Mesendoderm (in vitro differentiated cells): ENCODE measurements at regions not wholly inside any gene's neighbourhood (a gene's known extent, or its start where the extent isn't known, plus 50 kb on each side); places are given as distances from the start of the nearest gene placed in this dataset.
"Not testable (repeated sequence)": the region's sequence is repeated elsewhere in the genome, so short reads cannot be mapped to it uniquely, and the experiment has no call there.

Source experiments
- DNase-seq: peaks from one replicate; pipeline ENCODE4 v3.0.0; 2013
- H2AK5ac ChIP-seq: 2 replicates; pipeline ENCODE4 v1.6.1; 2013; ENCODE audit warnings: low read length, inconsistent platforms
- H2BK120ac ChIP-seq: 2 replicates; pipeline ENCODE4 v1.6.1; 2013; ENCODE audit warnings: low read depth, mild to moderate bottlenecking, low read length, moderate library complexity, mixed read lengths
- H2BK15ac ChIP-seq: replicated peaks from 2 replicates; pipeline ENCODE4 v1.6.1; 2013; ENCODE audit warnings: low read depth, mild to moderate bottlenecking, moderate library complexity
- H2BK5ac ChIP-seq: 2 replicates; pipeline ENCODE4 v1.6.1; 2013; ENCODE audit warnings: low read length, inconsistent platforms
- H3K18ac ChIP-seq: 2 replicates; pipeline ENCODE4 v1.6.1; 2013; ENCODE audit warnings: mild to moderate bottlenecking, low read length, mixed read lengths
- H3K23ac ChIP-seq: one replicate; pipeline ENCODE4 v1.6.1; 2013; ENCODE audit warnings: low read length
- H3K27ac ChIP-seq: 2 replicates; pipeline ENCODE4 v1.5.1; 2013; ENCODE audit warnings: low read depth, mild to moderate bottlenecking, inconsistent platforms, low read length, moderate library complexity
- H3K27me3 ChIP-seq: 2 replicates; pipeline ENCODE4 v1.6.1; 2013; ENCODE audit warnings: low read length, control low read depth, mild to moderate bottlenecking, inconsistent platforms; ENCODE audit not compliant: insufficient read depth, poor library complexity
- H3K36me3 ChIP-seq: 2 replicates; pipeline ENCODE4 v1.6.1; 2013; ENCODE audit warnings: low read length, inconsistent platforms; ENCODE audit not compliant: control insufficient read depth, insufficient read depth
- H3K4ac ChIP-seq: one replicate; pipeline ENCODE4 v1.6.1; 2013; ENCODE audit warnings: low read depth, mild to moderate bottlenecking, low read length, moderate library complexity
- H3K4me1 ChIP-seq: 2 replicates; pipeline ENCODE4 v1.6.1; 2013; ENCODE audit warnings: low read depth, low read length, inconsistent platforms; ENCODE audit not compliant: control insufficient read depth
- H3K4me2 ChIP-seq: 2 replicates; pipeline ENCODE4 v1.6.1; 2013; ENCODE audit warnings: low read length
- H3K4me3 ChIP-seq: 2 replicates; pipeline ENCODE4 v1.5.1; 2013; ENCODE audit warnings: mild to moderate bottlenecking, low read length
- H3K56ac ChIP-seq: one replicate; pipeline ENCODE4 v1.6.1; 2013; ENCODE audit warnings: low read length
- H3K79me1 ChIP-seq: 2 replicates; pipeline ENCODE4 v1.6.1; 2013; ENCODE audit warnings: low read length, inconsistent platforms
- H3K79me2 ChIP-seq: 2 replicates; pipeline ENCODE4 v1.6.1; 2013; ENCODE audit warnings: mild to moderate bottlenecking, low read length; ENCODE audit not compliant: control insufficient read depth, insufficient read depth
- H3K9ac ChIP-seq: 2 replicates; pipeline ENCODE4 v1.6.1; 2013; ENCODE audit warnings: low read length, inconsistent platforms
- H4K5ac ChIP-seq: one replicate; pipeline ENCODE4 v1.6.1; 2013; ENCODE audit warnings: low read length
- H4K8ac ChIP-seq: one replicate; pipeline ENCODE4 v1.6.1; 2013; ENCODE audit warnings: low read depth, mild to moderate bottlenecking, control low read depth, low read length, moderate library complexity
- WGBS: extraction: QIAGEN DNeasy Blood & Tissue Kit; methylation state at CpG from one replicate; pipeline ENCODE4 v1.1.7; 2013; ENCODE audit warnings: low lambda C conversion rate, missing lambda C conversion rate; ENCODE audit not compliant: insufficient coverage; ENCODE audit errors: extremely low coverage; 5-methylcytosine and 5-hydroxymethylcytosine counted together

- Histone ChIP-seq H3K9ac (no peak overlapping the region), H3K4me1 (no peaks in the 10 kb centered on the region), H4K8ac (no peak overlapping the region), H3K23ac (no peak overlapping the region), H3K27ac (no peak overlapping the region), H2BK120ac (no peak overlapping the region), H4K5ac (no peak overlapping the region), H3K4ac (no peak overlapping the region), H3K36me3 (no peaks in the 10 kb centered on the region), H2BK15ac (no peak overlapping the region), H3K79me2 (no peaks in the 10 kb centered on the region), H3K4me3 (no peak overlapping the region), H3K79me1 (no peaks in the 10 kb centered on the region), H3K18ac (no peak overlapping the region), H2AK5ac (no peak overlapping the region), H3K56ac (no peak overlapping the region), H3K4me2 (no peak overlapping the region), H2BK5ac (no peak overlapping the region), H3K27me3 (no peaks in the 10 kb centered on the region)
- DNase-seq = no peak
- no CpG with 5 or more reads among the region's 7 CpGs for WGBS
Observed at GRCh38 chr20:46785958-46786357, 76.5 kb downstream of the SLC2A10 start.

DNA sequence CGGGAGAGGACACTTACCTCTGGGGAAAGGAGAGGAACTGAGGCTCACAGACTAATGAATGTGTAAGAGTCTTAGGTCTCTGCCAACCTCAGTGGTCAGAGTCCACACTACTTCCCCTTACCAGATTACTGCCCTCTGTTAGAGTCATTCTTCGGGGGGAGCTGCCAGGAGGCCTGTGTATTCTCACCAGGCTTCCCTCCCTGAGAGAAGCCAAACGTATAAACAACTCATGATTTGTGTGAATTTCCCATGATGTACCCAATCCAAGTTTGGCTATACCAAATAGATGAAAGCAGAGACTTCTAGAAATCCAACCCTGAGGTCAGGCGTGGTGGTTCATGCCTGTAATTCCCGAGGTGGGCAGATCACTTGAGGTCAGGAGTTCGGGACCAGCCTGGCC, 77.1 kb downstream of the SLC2A10 start:
- H2BK120ac ChIP-seq = no peak overlapping the region
- H3K9ac ChIP-seq = no peak overlapping the region
- H3K18ac ChIP-seq = no peak overlapping the region
- no peak overlapping the region for H3K56ac ChIP-seq
- H3K4me2 ChIP-seq = no peak overlapping the region
- H3K23ac ChIP-seq = no peak overlapping the region
- no peak overlapping the region for H4K5ac ChIP-seq
- no peaks in the 10 kb centered on the region for H3K79me1 ChIP-seq
- WGBS = no CpG with 5 or more reads among the region's 6 CpGs
- no peak overlapping the region for H3K4ac ChIP-seq
- no peak overlapping the region for H2BK15ac ChIP-seq
- no peak for DNase-seq
- H2AK5ac ChIP-seq = no peak overlapping the region
- no peaks in the 10 kb centered on the region for H3K4me1 ChIP-seq
- H3K27me3 ChIP-seq = no peaks in the 10 kb centered on the region
- H3K4me3 ChIP-seq = no peak overlapping the region
- H4K8ac ChIP-seq = no peak overlapping the region
- no peaks in the 10 kb centered on the region for H3K79me2 ChIP-seq
- H3K36me3 ChIP-seq = no peaks in the 10 kb centered on the region
- H3K27ac ChIP-seq = no peak overlapping the region
- no peak overlapping the region for H2BK5ac ChIP-seq

DNA sequence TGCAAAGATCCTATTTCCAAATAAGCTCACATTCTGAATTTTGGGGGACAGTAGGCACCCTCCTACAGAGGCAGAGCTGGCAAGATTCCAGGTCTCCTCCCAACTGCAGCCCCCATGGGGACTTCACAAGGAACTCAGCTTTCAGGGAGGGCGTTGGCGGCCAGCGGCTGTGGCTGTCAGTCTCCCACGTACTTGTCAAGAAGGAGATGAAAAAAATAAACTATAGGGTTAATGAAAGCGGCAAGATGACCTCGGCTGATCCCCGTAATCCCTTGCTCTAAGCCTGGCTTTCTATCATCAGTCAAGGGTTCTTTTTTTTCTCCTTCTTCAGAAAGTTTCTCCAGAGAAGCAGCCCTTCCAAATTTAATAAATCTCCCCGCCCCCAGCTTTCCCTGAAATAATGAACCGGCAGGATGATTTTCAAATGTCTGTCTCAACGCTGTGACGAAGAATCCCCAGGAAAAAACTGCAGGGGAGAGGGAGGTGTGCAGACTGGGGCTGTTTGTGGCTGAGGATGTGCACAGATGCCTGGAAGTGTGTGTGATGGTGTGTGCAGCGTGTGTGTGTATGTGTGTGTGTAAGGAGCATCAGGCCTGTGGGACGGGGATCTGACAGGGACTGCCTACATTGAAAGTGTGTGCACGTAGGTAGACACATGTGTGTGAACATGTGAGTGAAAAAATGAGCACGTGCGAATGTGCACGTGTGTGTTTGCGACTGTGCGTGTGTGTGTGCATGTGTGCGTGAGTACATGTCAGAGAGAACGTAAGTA, 78.7 kb downstream of the SLC2A10 start:
- WGBS = no CpG with 5 or more reads among the region's 21 CpGs
- no peaks in the 10 kb centered on the region for H3K79me1 ChIP-seq
- no peak overlapping the region for H2AK5ac ChIP-seq
- H3K27ac ChIP-seq = no peak overlapping the region
- no peak overlapping the region for H2BK120ac ChIP-seq
- no peak overlapping the region for H4K8ac ChIP-seq
- H3K56ac ChIP-seq = no peak overlapping the region
- no peak overlapping the region for H3K23ac ChIP-seq
- DNase-seq = no peak
- no peak overlapping the region for H2BK5ac ChIP-seq
- H3K4me2 ChIP-seq = no peak overlapping the region
- no peak overlapping the region for H2BK15ac ChIP-seq
- H3K18ac ChIP-seq = no peak overlapping the region
- no peak overlapping the region for H3K4ac ChIP-seq
- H3K9ac ChIP-seq = no peak overlapping the region
- no peaks in the 10 kb centered on the region for H3K27me3 ChIP-seq
- H3K36me3 ChIP-seq = no peaks in the 10 kb centered on the region
- no peaks in the 10 kb centered on the region for H3K79me2 ChIP-seq
- H3K4me3 ChIP-seq = no peak overlapping the region
- no peaks in the 10 kb centered on the region for H3K4me1 ChIP-seq
- no peak overlapping the region for H4K5ac ChIP-seq

- not testable (repeated sequence) for H3K4me1 ChIP-seq, H3K18ac ChIP-seq, H4K5ac ChIP-seq, H2BK120ac ChIP-seq, H3K56ac ChIP-seq, H3K4me2 ChIP-seq, H2BK5ac ChIP-seq, H3K79me1 ChIP-seq, H2AK5ac ChIP-seq, H3K36me3 ChIP-seq, H3K79me2 ChIP-seq, H3K27me3 ChIP-seq, H3K4me3 ChIP-seq, H3K4ac ChIP-seq, H3K23ac ChIP-seq, H2BK15ac ChIP-seq, DNase-seq, H4K8ac ChIP-seq, H3K27ac ChIP-seq, H3K9ac ChIP-seq
- no CpG with 5 or more reads among the region's 5 CpGs for WGBS
Observed at GRCh38 chr20:46788763-46789091, 79.3 kb downstream of the SLC2A10 start.

DNA sequence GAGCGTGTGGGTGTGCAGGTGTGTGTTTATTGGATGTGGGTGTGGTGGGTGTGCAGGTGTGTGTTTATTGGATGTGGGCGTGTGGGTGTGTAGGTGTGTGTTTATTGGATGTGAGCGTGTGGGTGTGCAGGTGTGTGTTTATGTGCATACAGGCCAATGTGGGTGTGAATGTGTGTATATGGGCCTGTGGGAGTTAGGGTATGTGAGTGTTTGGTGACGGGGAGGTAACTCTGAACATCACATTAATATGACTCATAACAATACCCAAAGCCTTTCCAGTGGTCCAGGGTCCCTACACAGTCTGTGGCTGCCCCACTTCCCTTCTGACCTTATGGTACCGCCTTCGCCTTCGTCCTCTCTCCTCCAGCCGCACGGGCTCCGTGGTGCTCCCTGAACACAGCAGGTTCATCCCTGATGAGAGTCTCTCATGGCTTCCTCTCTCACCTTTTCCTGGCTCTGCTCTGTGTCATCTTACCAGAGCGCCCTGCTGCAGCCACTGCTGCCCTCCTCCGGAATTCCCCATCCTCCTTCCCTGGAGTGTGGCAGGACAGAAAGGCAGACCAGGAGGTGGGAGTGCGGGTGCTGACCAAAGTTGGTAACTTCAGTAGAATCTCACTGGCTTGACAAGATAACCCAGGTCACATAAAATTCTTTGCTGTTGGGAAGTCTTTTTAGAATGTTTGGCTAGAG, 80.0 kb downstream of the SLC2A10 start:
- WGBS = 100% methylated on average over 1 of the region's 13 CpGs
- no peak overlapping the region for H3K9ac ChIP-seq

More for the DNA sequence above, 80.0 kb downstream of the SLC2A10 start:
- Histone ChIP-seq H2BK5ac (no peak overlapping the region), H3K27me3 (no peaks in the 10 kb centered on the region), H2BK120ac (no peak overlapping the region), H3K79me2 (no peaks in the 10 kb centered on the region), H3K18ac (no peak overlapping the region), H2AK5ac (no peak overlapping the region), H3K23ac (no peak overlapping the region), H2BK15ac (no peak overlapping the region), H4K5ac (no peak overlapping the region), H3K36me3 (no peaks in the 10 kb centered on the region), H3K79me1 (no peaks in the 10 kb centered on the region), H3K4ac (no peak overlapping the region), H4K8ac (no peak overlapping the region), H3K56ac (no peak overlapping the region), H3K27ac (no peak overlapping the region), H3K4me2 (no peak overlapping the region), H3K4me3 (no peak overlapping the region), H3K4me1 (no peaks in the 10 kb centered on the region)
- DNase-seq = no peak
